GM18498 (cell line): ENCODE measurements at regions not wholly inside any gene's neighbourhood (a gene's known extent, or its start where the extent isn't known, plus 50 kb on each side); places are given as distances from the start of the nearest gene placed in this dataset.
"Not testable (repeated sequence)": the region's sequence is repeated elsewhere in the genome, so short reads cannot be mapped to it uniquely, and the experiment has no call there.

Experiments
- ATAC-seq: cut with Tn5 transposase; IDR thresholded peaks from one replicate; pipeline ENCODE4 v1.9.1; 2021; ENCODE audit warnings: mild to moderate bottlenecking, moderate library complexity; ENCODE audit not compliant: unreplicated experiment

DNA sequence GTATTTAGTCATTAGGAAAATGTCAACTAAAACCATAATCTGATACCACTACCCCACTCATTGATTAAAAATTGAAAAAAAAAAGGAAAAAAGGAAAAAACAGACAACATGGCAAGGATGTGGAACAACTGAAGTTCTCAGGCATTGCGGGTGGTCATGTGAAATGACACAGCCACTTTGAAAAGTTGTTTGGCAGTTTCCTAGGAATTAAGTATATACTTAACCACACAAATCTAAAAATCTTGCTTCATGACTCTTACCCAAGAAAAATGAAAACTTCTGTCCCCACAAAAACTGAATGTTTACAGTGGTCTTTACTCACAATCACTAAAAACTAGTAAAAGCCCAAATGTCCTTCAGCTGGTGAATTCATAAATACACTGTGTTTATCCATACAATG lies 254.5 kb downstream of the AHR start:
- no peak for ATAC-seq

- ATAC-seq = no peak
Observed at GRCh38 chr7:17554341-17555015, 256.0 kb downstream of the AHR start.

DNA sequence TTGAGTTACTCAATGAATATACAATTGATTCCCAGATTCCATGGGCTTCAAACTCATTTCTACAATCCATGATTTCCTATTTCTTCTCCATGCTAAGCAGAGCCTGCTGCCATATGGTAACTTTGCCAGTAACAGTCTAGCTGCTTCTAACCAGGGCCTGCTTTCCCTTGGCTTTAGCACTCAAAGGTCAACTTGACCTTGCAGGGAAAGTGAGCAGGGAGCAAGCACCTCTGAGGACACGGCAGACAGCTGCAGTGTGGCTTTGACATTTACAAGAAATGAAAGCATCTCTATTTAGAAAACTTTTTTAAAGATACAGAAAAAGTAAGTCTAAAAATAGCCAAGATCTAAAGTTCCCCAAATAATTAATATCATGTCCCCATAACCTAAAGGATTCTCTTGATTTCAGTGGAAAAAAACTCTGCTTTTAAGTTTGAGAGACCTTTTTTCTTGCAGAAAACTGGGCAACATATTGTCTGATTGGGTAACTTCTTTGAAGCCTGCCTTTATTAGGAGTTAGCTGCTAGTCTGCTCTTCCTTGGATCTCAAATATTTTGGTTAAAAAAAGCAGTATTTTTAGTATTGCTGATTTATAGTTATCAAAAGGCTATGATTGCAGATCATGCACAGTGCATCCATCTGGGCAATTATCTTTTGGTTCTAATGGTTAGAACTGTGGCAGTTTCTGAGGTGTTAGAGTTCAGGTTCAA lies 257.9 kb downstream of the AHR start:
- no peak for ATAC-seq

GRCh38 chr7:17557251-17557671 lies 258.8 kb downstream of the AHR start:
- ATAC-seq = no peak

- ATAC-seq = no peak
Observed at GRCh38 chr7:17558135-17558534, 259.7 kb downstream of the AHR start.

DNA sequence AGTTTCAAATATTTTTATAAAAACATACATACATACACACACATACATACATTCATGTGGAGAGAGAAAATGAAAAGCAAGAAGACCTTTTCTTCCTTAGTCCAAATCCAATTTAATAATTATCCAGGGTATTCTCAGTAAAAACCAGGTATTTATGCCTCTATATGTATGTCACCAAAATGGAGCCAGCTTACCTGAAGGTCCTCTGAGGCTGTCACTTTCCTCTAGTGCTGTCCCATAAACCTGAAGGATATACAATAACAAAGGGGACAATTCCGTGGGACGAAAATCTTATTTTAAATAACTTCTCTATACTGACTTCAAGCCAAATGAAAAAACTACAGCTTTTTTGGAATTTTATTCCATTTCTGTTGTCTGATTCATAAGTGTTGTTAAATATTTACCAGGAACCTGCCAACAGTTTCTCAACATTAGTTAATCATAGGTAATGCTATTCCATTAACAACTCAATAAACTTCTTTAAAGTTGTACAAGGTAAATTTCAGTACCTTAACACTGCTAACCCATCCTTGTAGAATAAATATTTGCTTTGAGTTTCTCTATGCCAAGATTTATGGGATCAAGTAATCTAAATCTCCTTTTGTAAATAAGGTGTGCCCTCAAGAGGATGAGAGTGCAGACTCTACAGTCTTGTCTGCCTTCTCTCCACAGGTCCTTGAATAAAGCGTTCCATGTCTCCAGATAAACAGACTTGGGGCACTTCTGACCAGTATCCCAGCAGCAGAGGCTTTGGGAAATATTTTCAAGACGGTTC lies 260.3 kb downstream of the AHR start:
- no peak for ATAC-seq

- no peak for ATAC-seq
Observed at GRCh38 chr7:17559388-17559787, 260.9 kb downstream of the AHR start.

DNA sequence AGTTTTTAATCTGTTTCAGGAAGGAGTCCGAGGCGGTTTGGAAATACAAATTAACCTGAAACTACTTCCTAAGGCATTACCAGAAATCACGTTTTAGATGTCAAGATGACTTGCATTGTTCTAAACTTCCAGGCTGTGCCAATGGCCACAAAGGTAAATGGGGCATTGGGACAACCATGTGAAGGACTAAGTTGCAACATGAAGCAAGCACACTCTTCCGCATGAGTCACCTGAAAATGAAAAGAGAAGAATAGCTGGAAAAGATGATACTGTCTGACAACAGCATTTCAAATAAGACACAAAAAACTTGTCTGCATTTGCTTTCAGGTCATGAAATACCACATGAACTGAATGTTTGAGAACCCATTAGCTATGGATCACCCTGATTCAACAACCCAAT lies 262.1 kb downstream of the AHR start:
- ATAC-seq = no peak

- no peak for ATAC-seq
Observed at GRCh38 chr7:17560966-17561365, 262.5 kb downstream of the AHR start.

- no peak for ATAC-seq
Observed at GRCh38 chr7:17564678-17565212, 266.3 kb downstream of the AHR start.

GRCh38 chr7:17580141-17580540 lies 281.7 kb downstream of the AHR start:
- no peak for ATAC-seq

DNA sequence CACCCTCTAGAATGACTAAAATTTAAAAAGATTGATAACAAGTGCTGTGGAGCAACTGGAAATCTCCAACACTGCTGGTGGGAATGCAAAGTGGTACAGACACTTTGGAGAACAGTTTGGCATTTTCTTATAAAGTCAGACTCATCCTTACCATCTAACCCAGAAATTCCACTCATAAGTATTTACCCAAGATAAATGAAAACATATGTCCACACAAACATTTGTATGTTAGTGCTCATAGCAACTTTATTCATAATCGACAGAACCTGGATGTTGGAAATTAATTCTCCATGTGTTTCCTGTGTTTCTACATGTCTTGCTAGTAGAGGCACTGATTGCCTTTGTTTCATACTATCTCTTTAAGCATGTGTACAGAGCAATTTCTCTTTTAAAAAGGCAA lies 282.4 kb downstream of the AHR start:
- no peak for ATAC-seq

- ATAC-seq = no peak
Observed at GRCh38 chr7:17581301-17581700, 282.8 kb downstream of the AHR start.

DNA sequence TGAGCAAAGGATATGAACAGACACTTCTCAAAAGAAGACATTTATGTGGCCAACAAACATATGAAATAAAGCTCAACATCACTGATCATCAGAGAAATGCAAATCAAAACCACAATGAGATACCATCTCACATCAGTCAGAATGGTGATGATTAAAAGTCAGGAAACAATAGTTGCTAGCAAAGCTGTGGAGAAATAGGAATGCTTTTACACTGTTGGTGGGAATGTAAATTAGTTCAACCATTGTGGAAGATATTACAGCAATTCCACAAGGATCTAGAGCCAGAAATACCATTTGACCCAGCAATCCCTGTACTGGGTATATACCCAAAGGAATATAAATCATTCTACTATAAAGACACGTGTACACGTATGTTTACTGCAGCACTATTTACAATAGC lies 284.2 kb downstream of the AHR start:
- not testable (repeated sequence) for ATAC-seq

- ATAC-seq = no peak
Observed at GRCh38 chr7:17583786-17584185, 285.3 kb downstream of the AHR start.

- ATAC-seq = no peak
Observed at GRCh38 chr7:17584822-17585221, 286.4 kb downstream of the AHR start.

DNA sequence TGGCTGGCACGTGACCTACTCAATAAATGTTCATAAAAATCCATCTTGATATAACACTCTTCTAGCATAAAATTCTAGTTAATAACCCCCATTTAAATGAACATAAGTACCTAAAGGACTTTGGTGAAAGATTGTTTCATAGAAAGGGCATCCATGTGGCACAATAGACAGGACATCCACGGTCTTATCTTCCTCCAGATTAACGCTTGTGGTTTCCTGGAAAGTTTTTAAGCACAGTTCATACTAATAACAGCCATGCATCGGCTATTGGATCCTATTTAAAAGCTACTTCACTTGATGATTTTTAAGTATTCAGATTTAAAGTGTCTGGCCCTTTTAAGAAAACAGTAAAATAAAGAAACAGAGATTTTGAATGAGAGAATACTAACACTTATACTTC lies 288.3 kb downstream of the AHR start:
- no peak for ATAC-seq

DNA sequence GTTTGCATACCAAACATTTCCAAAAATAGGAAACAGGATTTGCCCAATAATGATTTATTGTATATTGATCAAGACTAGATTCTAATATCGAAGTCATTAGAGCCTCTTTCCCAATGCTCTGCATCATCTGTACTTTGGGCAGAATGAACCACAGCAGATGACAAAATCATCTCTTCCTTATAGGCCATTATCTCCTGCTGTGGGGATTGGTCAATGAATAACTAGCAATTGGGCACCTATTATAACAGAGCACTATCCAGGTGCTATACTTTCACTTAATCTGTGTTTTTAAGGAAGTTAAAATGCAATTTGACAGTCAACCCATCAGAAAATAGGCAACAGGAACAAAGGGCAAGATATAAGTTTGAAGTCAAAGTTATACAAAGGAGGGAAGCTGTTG lies 290.3 kb downstream of the AHR start:
- no peak for ATAC-seq

DNA sequence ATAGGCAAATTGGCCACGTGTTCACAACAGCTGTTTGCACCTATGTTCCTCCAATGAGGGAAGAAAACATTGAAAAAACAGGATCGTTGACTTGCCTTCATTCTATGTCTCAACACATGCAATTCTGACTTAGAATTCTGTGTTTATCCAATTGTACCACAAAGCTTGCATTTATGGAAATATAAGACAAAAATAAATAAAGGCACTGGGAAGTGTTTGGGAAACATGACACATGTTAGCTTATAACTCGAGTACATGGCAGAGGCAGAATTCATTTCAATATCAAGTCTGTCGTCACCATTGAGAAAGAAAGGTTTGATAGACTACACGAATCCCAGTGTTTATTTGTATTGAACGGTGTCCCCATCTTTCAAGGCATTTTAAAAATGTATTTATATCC lies 291.2 kb downstream of the AHR start:
- ATAC-seq = no peak

DNA sequence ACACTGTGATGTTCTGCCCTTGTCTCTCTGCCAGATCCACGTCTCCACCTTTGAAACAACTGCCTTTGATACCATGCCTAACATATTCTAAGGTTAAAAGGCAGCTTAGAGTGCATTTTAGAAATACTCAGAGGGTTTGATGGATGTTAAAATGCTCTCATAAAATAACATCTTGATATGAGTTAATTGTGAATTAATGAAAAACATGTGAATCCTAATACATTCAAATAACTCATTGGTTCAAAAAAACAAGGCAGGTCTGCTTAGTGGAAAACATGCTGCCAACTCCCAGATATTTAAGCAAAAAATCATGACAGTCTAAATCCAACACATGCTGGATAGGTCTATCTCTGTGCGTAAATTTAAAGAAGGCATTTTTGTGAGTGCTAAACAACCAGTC lies 291.8 kb downstream of the AHR start:
- ATAC-seq = no peak

DNA sequence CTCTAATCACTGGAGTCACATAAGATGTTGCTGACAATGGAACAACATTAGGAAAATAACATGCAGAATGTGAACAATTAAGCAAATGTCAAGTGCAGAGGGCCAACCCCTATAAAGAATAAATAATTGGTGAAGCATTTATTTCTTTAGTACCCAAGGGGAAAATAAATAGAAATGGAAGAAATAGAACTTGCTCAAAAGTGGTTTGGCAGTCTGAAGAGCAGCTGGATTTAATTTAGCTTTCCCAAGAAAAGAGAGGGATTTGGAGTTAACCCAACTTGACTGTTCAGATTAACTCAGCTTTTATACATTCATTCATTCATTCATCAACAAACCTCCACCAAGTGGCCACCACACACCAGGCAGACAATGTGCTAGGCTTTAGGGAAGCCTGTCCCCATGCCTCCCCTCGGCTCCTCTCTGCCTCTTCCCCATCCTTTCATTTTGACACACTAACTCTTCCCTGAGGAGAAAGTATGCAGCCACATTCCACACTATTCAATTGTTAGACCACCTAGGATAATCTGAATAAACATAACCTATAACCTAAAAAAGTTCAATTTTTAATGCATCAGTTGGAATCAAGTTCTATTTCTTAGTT lies 295.5 kb downstream of the AHR start:
- no peak for ATAC-seq
